NCI-H345 treated with DMSO at 0.1 percent for 48 hours (cell line): ENCODE measurements at regions not wholly inside any gene's neighbourhood (a gene's known extent, or its start where the extent isn't known, plus 50 kb on each side); places are given as distances from the start of the nearest gene placed in this dataset.

Experiments used
- DNase-seq: peaks from one replicate; lab custom pipeline; 2025; ENCODE audit not compliant: unreplicated experiment; lab: John Stamatoyannopoulos, UW

- peak; percentile 61 for DNase-seq
Observed at GRCh38 chr5:31049936-31050704, 143.4 kb upstream of the CDH6 start.

GRCh38 chr5:31049461-31049860 is 144.0 kb upstream of the CDH6 start:
- no peak for DNase-seq

DNA sequence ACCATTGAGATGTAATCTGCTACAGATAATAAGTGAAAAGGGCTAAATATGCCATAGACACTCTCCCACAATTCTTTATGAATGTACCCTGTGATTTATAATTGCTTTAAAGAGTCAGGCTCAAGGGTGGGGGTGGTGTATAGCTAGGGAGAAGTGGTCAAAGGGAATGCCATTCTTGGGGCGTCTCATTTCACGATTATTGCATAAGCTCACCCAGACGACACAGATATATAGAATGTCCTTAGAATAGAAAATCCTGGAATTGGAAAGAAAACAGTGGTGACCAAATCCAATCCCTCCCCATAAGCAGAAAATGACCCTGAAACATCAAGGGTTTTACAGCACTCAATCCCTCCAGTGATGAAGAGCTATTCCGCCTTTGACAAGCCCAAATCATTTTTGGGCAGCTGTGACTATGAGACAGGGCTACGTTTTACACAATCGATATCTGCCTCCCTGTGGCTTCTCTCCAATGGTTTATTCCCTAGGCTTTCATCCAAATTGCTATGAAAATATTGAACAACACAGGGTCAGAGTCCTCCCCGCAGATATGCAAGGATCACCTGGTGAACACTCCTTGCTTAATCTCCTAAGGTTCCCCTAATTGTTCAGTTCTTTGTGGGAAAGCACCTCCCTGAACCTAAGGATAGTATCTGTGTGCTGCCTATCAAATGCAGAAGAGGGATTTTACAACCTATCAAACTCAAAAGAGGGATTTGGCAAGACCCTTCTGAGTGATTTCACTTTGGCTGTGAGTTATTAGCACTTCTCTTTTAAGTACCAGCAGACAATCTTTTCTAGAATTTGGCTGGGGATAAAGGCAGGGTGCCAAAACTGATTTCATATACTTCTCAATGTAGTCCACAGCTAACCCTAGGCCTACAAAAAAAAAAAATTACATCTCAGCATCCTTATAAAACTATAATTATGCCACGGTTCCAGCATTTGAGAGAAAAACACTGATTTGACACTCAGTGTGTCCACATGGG is 144.9 kb upstream of the CDH6 start:
- peak; percentile 51 for DNase-seq

- no peak for DNase-seq
Observed at GRCh38 chr5:31047621-31048020, 145.9 kb upstream of the CDH6 start.

DNA sequence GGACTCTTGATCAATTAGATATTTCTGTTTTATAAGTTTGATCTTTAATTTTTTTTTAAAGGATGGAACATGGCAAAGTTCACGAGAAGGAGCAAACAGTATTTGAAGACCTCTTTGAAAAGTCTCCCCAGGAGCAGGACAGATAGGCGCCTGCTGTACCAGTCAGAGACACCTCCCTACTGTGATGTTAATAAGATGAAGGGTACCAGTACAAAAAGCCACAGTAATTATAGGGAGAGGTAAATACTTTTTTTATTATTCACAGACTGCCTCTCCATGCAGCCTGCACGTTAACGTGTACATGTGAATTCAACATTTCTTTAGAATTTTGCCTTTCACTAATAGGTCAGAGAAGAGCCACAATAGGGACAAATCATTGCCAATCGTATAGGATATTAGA is 146.5 kb upstream of the CDH6 start:
- DNase-seq = no peak

GRCh38 chr5:31036411-31036810 is 157.1 kb upstream of the CDH6 start:
- no peak for DNase-seq

GRCh38 chr5:31033295-31033694 is 160.2 kb upstream of the CDH6 start:
- no peak for DNase-seq

- no peak for DNase-seq
Observed at GRCh38 chr5:31029925-31030324, 163.6 kb upstream of the CDH6 start.

DNA sequence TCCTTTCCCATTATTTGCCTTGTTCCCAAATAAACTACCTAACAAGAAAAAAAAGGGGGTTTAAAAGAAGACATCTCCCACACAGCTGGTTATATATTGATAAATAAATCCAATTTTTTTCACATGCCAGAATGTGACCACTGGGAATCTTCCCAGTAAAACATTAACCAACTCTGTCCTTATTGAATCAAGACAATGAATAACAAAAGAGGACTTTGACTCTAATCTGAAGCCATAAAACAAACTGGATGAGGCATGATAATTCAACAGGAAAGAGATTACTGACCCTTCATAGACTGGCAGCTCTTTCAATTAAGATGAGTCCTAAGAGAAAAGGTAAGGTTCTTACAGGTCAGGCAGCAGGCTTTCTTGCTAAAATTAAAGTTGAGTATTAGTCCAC is 165.8 kb upstream of the CDH6 start:
- no peak for DNase-seq

- DNase-seq = no peak
Observed at GRCh38 chr5:31023105-31023504, 170.4 kb upstream of the CDH6 start.

- DNase-seq = no peak
Observed at GRCh38 chr5:31021181-31021624, 172.3 kb upstream of the CDH6 start.

DNA sequence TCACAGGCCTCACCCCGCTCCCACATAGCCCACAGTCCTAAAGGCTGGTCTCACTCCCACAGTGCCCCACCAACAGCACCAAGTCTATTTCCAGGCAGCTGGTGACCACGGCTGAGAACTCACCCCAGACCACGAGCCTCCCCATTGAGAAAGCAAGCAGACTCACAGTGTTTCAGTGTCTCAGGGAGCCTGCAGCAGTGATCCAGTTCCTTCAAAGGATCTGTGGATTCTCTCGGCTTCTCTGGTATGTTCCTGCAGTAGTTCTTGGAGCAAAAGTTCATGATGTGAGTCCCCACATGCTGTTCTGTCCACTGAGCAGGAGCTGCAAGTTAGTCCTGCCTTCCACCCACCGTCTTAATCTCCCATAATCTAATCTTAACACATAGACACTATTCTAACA is 185.3 kb upstream of the CDH6 start:
- DNase-seq = no peak

GRCh38 chr5:31007672-31008071 is 185.8 kb upstream of the CDH6 start:
- no peak for DNase-seq

GRCh38 chr5:31000287-31000686 is 193.2 kb upstream of the CDH6 start:
- DNase-seq = no peak

DNA sequence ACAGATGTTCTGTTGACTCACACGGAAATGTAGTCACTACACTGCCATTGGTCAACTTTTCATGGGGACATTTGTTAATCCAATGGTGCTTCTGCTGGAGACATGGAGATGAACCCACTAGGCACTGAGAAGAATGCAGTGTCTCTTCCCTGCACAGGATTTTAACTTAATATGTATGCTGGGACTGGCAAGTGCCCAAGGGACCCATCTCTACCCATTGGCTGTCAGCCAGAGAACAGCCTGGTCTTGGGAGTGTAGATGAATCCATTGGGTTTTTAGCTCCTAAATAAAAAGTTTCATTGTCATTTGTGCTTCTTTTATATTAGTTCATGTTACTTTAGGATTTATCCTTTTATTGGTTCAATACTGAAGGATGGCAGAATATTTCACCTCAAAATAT is 195.8 kb upstream of the CDH6 start:
- DNase-seq = no peak

DNA sequence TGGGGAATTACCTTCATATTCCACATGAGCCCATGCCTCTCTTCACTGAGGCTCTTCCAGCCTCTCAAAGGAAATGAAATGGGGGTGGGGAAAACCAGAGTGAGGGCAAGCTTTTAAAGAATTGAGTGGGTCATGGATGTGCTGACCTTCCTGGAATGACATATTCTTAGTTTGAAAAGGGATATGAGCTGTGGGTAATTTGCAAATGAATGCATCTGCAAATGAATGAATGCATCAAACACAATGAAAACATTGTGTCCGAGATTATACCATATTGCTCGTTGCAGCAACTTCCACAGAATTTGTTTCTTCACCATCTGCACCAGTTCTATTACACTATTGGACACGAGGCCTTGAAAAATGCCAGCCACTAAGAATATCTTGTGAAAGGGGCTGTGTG is 198.6 kb upstream of the CDH6 start:
- no peak for DNase-seq

DNA sequence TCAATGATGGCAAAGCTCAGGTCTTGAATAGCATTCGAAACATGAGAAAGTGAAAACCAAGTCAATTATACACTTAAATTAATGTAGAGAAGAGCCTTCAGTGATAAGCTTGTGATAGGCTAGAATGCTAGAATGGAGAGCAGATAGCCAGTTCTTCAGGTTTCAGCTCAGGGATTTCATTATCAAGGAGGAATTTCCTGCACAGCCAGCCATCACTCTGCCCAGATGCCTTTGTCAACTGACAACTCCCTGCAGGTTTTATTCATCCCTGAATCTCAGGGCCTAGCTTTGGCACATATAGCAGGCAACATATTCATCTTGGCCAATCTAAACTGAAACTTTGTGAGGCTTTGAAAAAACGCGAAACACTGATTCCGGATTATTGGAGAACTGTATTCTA is 199.3 kb upstream of the CDH6 start:
- no peak for DNase-seq

DNA sequence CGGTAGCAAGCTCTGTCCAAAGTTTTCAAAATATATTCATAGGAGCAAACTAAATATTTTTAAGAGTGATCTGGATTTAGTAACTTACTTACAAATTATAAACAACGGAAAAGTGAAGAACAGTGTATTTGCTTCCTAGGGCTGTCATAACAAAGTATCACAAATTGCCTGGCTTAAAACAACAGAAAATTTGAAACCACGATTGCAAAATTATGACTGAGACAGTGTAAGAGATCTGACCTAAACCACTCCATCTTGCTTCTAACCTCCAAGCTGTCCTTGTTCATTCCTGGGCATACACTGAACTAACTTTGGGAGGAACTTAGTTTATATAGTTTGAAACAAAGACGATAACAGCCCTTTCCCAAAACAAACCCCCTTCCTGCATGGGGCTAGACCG is 202.0 kb upstream of the CDH6 start:
- no peak for DNase-seq

GRCh38 chr5:30981576-30981975 is 211.9 kb upstream of the CDH6 start:
- no peak for DNase-seq

DNA sequence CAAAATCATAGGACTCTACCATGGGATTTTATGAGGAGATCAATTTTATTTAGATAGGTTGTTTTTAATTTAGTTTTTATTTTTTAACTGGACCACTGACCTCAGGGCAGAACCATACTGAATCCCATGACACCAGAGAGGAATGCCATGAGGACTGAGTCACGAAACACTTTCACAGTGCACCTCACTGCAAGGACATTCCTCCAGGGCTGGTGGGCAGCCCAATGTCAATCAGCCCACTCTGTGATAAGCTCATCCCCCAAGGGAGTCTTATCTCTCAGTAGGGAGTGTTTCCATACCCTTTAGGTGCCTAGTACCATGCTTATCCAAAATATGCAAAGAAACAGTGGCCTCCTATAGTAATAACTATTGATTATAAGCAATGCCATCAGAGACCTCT is 224.5 kb upstream of the CDH6 start:
- no peak for DNase-seq

DNA sequence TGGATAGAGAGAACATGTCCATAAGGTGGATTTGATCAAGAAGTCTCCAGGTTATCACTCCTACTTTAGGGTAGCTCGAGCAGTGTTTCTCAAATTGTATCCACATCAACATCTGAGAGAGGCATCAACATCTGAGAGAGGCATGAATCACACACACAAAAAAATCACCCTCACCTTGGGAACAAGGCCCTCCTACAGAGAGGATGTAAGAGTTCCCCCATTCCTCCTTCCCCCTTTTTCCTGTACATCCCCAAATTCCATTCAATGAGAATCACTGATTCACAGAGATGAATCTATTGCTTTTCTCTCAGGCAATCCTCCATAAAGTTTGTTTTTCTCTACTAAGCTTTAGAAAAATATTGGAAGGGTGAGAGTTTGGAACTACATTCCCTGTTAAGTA is 233.4 kb upstream of the CDH6 start:
- DNase-seq = no peak

GRCh38 chr5:30959238-30959637 is 234.2 kb upstream of the CDH6 start:
- no peak for DNase-seq
